ENCODE measurements at regions not wholly inside any gene's neighbourhood (a gene's known extent, or its start where the extent isn't known, plus 50 kb on each side); places are given as distances from the start of the nearest gene placed in this dataset.
"Not testable (repeated sequence)": the region's sequence is repeated elsewhere in the genome, so short reads cannot be mapped to it uniquely, and the experiment has no call there.

DNA sequence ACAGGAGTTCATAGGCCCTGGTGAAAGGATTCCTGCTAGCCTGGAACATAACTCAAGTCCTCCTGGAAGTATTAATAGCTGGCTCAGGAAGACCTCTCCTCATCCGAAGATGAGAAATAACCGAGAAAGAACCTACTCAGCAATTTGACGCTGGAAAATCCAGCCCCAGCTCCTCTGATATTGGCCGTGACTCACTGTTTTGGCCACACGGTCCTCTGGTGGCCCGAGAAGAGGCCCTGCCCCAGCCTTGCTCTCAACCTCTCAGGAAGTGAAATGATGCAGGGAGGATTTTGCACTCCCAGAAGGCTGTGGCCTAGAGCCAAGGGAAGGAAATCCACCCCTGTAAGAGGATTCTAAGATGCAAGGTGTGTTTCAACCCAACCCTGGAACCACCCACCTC lies 121.6 kb downstream of the MTPAP start:
- Histone ChIP-seq H3K27me3 (ENCODE audit: insufficient read depth, low read length) (no peaks in the 10 kb centered on the region), H3K27ac (ENCODE audit: low read length) (no peak overlapping the region), H3K9me3 (ENCODE audit: insufficient read depth, low read depth, low read length) (no peaks in the 10 kb centered on the region), H3K4me1 (ENCODE audit: insufficient read depth, low read length) (no peaks in the 10 kb centered on the region), H3K36me3 (ENCODE audit: insufficient read depth, low read depth, low read length) (no peaks in the 10 kb centered on the region), H3K9ac (ENCODE audit: low read depth, low read length) (no peak overlapping the region), H3K4me3 (ENCODE audit: low read length) (no peak overlapping the region)

DNA sequence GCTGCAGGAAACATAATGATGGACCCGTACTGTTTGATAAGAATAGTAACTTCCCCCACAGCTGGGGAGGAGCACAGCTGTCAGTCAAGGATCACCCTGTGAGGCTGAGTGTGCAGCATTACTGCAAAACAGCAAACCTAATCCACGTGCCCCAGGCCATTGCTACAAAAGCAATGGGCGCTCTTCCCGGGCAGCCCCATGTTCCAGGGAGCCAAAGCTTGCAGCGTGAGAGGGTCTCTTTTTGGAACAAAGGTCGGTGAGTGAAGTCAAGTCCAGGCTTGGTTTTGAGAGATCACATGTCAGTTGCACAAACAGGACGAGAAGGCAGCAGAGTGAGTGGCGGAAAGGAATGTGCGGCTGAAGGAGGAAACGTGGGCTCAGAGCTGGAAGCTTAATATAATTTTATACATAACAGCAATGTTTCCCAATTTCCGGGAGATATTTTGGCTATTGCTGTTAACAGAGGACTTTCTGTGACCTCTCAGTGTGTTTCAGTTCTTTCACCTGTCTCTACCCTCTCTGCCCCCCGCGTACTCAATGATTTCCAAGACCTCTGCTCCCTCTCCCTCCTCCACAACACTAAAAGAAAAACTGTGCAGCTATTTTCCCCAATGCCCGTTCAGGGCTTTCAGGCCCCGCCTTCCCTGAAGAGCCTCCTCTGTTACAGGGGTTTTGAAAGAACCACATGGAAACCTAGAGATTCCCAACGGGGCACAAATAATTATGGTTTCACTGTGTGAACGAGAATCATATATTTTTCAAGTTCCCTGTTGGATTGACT lies 128.9 kb downstream of the MTPAP start:
- H3K36me3 ChIP-seq (ENCODE audit: insufficient read depth, low read depth, low read length): no peaks in the 10 kb centered on the region

DNA sequence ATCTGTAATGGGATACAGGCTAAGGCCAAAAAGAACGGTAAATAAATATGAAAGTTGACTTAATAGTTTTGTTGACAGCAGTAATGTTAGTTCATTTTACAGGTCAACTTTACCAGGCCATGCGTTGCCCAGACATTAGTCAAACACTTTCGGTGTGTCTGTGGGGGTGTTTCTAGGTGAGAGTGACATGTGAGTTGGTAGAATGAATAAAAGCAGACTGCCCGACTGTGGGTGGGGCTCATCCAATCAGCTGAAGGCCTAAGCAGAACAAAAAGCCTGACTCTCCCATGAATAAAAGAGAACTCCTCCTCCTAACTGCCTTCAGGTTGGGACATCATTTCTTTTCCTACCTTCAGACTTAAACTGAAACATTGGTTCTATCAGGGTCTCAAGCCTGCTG lies 132.3 kb downstream of the MTPAP start:
- H3K9me3 ChIP-seq (ENCODE audit: insufficient read depth, low read depth, low read length): no peaks in the 10 kb centered on the region
- no peak overlapping the region for H3K9ac ChIP-seq (ENCODE audit: low read depth, low read length)
- no peaks in the 10 kb centered on the region for H3K36me3 ChIP-seq (ENCODE audit: insufficient read depth, low read depth, low read length)
- no peak overlapping the region for H3K4me3 ChIP-seq (ENCODE audit: low read length)
- H3K4me1 ChIP-seq (ENCODE audit: insufficient read depth, low read length): no peaks in the 10 kb centered on the region; the same call in 1 of the 2 replicates
- no peak overlapping the region for H3K27ac ChIP-seq (ENCODE audit: low read length)
- H3K27me3 ChIP-seq (ENCODE audit: insufficient read depth, low read length): no peaks in the 10 kb centered on the region

More for the DNA sequence above, 128.9 kb downstream of the MTPAP start:
- Histone ChIP-seq H3K4me1 (ENCODE audit: insufficient read depth, low read length) (no peaks in the 10 kb centered on the region; the same call in 1 of the 2 replicates), H3K27me3 (ENCODE audit: insufficient read depth, low read length) (no peaks in the 10 kb centered on the region), H3K9me3 (ENCODE audit: insufficient read depth, low read depth, low read length) (no peaks in the 10 kb centered on the region), H3K4me3 (ENCODE audit: low read length) (no peak overlapping the region), H3K27ac (ENCODE audit: low read length) (no peak overlapping the region), H3K9ac (ENCODE audit: low read depth, low read length) (no peak overlapping the region)

DNA sequence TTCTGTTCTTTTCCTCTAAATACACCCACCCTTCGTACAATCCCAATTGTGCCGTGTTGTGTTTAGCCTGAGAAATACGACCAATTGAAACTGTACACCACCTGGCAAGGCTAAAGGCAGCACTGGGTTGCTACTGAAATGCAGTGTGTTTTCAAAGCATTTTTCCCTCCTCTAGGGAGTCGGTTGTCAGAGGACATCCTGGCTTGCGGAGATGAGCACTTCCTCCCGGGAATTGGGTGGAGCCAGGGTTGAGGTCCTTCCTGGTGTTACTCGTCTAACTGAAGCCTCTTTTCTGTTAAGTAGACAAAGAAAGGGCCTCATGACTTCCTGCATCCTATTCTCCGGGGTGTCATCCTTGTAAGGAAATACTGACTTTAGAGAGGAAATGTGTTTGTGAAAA lies 133.5 kb downstream of the MTPAP start:
- Histone ChIP-seq H3K36me3 (ENCODE audit: insufficient read depth, low read depth, low read length) (no peaks in the 10 kb centered on the region), H3K9ac (ENCODE audit: low read depth, low read length) (no peak overlapping the region), H3K4me3 (ENCODE audit: low read length) (no peak overlapping the region), H3K27ac (ENCODE audit: low read length) (no peak overlapping the region), H3K27me3 (ENCODE audit: insufficient read depth, low read length) (no peaks in the 10 kb centered on the region), H3K9me3 (ENCODE audit: insufficient read depth, low read depth, low read length) (no peaks in the 10 kb centered on the region), H3K4me1 (ENCODE audit: insufficient read depth, low read length) (no peaks in the 10 kb centered on the region)

DNA sequence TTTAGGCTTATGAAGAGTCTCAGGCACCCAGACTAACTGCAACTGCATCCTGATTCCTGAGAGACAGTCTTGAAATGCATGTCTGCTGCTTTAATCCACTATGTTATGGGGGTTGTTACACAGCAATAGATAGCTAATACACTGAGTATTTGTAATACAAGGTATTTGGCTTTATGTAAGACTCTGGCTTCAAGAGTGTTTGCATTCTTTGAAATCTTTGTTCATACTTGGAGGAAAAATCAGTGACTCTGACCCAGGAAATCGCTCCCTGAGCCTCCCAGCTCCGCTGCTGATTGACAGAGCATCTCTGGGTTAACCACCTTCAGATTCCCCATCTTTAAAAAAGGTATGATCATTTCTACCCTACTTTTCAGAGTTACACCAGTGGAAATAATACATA lies 133.9 kb downstream of the MTPAP start:
- Histone ChIP-seq H3K4me1 (ENCODE audit: insufficient read depth, low read length) (no peaks in the 10 kb centered on the region), H3K9ac (ENCODE audit: low read depth, low read length) (no peak overlapping the region), H3K9me3 (ENCODE audit: insufficient read depth, low read depth, low read length) (no peaks in the 10 kb centered on the region), H3K27me3 (ENCODE audit: insufficient read depth, low read length) (no peaks in the 10 kb centered on the region), H3K36me3 (ENCODE audit: insufficient read depth, low read depth, low read length) (no peaks in the 10 kb centered on the region), H3K4me3 (ENCODE audit: low read length) (no peak overlapping the region), H3K27ac (ENCODE audit: low read length) (no peak overlapping the region)

DNA sequence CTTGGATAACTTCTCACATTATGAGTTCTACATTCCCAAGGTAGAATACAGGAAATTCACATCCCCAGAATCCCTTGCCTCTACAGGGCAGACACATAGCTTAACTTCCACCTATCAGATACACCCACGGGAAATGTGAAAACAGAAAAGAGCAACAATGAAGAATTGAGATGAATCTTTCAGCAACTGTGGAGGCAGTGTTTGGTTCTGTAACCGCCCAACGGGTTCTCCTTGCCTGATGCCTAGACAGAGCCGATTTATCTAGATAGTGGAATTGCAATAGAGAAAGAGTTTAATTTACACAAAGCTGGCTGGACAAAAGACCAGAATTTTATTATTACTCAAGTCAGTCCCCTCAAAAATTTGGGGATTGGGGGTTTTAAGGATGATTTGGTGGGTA lies 138.8 kb downstream of the MTPAP start:
- H3K36me3 ChIP-seq (ENCODE audit: insufficient read depth, low read depth, low read length): no peaks in the 10 kb centered on the region
- H3K27ac ChIP-seq (ENCODE audit: low read length): no peak overlapping the region
- no peaks in the 10 kb centered on the region for H3K4me1 ChIP-seq (ENCODE audit: insufficient read depth, low read length)
- H3K27me3 ChIP-seq (ENCODE audit: insufficient read depth, low read length): no peaks in the 10 kb centered on the region
- H3K9me3 ChIP-seq (ENCODE audit: insufficient read depth, low read depth, low read length): no peaks in the 10 kb centered on the region
- no peak overlapping the region for H3K9ac ChIP-seq (ENCODE audit: low read depth, low read length)
- H3K4me3 ChIP-seq (ENCODE audit: low read length): no peak overlapping the region

DNA sequence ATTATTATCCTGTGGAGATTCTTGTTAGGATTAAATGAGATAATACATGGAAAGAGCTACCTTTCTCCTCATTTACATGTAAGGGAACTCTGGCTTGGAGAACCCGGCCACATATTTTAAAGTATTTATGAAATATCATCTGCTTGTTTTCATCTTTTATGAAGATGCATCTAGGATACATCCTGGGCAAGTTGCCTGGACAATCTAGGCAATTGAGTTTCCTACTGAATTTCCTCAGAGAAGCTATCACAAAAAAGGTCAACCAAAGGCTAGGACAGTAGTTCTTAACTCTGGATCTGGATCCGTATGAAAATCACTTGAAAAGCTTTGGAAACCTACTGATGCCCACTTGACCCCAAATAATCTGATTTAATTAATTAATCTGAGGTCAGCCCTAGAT lies 140.7 kb downstream of the MTPAP start:
- peaks cover 8% of the 10 kb centered on the region for H3K9me3 ChIP-seq (ENCODE audit: insufficient read depth, low read depth, low read length)
- no peaks in the 10 kb centered on the region for H3K4me1 ChIP-seq (ENCODE audit: insufficient read depth, low read length)
- no peak overlapping the region for H3K4me3 ChIP-seq (ENCODE audit: low read length)
- no peak overlapping the region for H3K9ac ChIP-seq (ENCODE audit: low read depth, low read length)
- no peaks in the 10 kb centered on the region for H3K27me3 ChIP-seq (ENCODE audit: insufficient read depth, low read length)
- no peaks in the 10 kb centered on the region for H3K36me3 ChIP-seq (ENCODE audit: insufficient read depth, low read depth, low read length)
- no peak overlapping the region for H3K27ac ChIP-seq (ENCODE audit: low read length)

DNA sequence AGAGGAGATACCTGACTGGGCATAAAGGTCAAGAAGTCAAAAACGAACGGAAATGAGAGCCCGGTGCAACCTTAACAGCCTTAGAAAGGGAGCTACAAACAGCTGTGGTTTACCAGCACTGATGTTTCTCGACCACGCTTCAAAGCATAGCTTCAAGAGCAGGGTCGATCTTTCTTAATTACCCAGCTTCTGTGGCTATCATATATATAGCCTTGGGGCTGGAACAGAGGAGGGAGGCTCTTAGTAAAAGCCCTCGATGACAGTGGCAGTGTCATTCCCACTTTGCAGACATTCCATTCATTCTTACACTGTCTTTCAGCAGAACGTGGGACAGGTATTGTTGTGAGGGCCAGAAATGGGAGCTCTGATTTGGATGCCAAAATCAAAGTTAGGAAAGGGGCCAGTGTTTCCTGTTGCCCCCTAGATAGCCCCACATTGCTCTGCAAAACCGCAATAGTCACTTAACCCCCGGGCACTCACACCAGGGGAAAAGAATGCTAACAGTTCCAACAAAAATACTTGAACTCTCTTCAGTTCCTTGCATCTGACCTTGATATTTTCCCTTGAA lies 141.5 kb downstream of the MTPAP start:
- Histone ChIP-seq H3K4me3 (ENCODE audit: low read length) (no peak overlapping the region), H3K9ac (ENCODE audit: low read depth, low read length) (no peak overlapping the region), H3K36me3 (ENCODE audit: insufficient read depth, low read depth, low read length) (no peaks in the 10 kb centered on the region), H3K9me3 (ENCODE audit: insufficient read depth, low read depth, low read length) (peaks cover 8% of the 10 kb centered on the region), H3K27ac (ENCODE audit: low read length) (no peak overlapping the region), H3K27me3 (ENCODE audit: insufficient read depth, low read length) (no peaks in the 10 kb centered on the region), H3K4me1 (ENCODE audit: insufficient read depth, low read length) (no peaks in the 10 kb centered on the region)

DNA sequence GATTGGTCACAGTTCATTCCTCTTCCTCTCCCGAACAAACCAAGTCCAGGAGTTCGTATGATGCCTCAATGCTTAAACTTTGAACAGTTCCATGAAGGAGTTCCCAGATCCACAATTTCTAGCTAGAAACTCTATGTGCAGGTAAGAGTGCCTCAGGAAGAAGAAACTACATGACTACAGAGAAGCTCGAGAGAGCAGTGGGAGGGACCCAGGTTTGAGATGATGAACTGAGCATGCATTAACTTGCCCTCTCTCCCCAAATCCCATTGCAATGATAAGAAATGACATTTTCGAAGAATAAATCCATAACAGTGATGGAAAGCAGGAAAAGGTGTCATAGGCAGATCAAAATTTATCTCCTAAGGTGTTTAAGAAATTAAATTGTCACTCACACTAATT lies 140.6 kb upstream of the JCAD start:
- Histone ChIP-seq H3K4me1 (ENCODE audit: insufficient read depth, low read length) (no peaks in the 10 kb centered on the region), H3K27ac (ENCODE audit: low read length) (no peak overlapping the region)

DNA sequence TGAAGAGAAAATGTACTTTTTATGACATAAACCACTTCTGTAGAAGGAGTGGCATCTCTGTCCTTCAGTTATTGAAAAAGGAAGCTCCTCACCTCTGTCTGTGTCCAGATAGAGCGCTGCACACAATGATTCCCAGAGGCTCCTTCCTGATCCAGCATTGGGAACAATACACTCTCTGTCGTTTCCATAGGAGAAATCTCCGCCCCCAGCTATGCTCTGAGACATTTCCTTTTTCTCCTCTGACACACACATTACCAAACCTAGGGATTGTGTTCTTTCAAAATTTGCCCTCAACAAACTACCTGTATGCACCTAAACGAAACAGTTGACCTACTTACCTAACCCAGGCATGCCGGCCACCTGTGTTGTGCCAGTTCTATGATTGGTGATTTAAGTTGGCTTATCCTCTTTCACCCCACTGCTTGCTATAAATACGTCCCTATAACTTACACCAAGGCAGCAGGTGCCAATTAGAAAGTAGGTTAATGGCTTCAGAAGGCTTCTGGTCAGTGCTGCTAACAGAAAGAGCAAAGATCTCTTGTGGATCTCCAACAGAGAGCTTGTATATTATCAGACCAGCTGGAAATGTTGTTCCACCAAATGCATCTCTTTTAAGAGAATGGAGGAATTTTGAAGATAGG lies 140.1 kb upstream of the JCAD start:
- peaks cover 8% of the 10 kb centered on the region for H3K9me3 ChIP-seq (ENCODE audit: insufficient read depth, low read depth, low read length)
- H3K9ac ChIP-seq (ENCODE audit: low read depth, low read length): no peak overlapping the region
- H3K36me3 ChIP-seq (ENCODE audit: insufficient read depth, low read depth, low read length): no peaks in the 10 kb centered on the region
- H3K27me3 ChIP-seq (ENCODE audit: insufficient read depth, low read length): no peaks in the 10 kb centered on the region
- H3K4me1 ChIP-seq (ENCODE audit: insufficient read depth, low read length): no peaks in the 10 kb centered on the region
- no peak overlapping the region for H3K27ac ChIP-seq (ENCODE audit: low read length)
- H3K4me3 ChIP-seq (ENCODE audit: low read length): no peak overlapping the region

More for the DNA sequence above, 140.6 kb upstream of the JCAD start:
- Histone ChIP-seq H3K9ac (ENCODE audit: low read depth, low read length) (no peak overlapping the region), H3K36me3 (ENCODE audit: insufficient read depth, low read depth, low read length) (no peaks in the 10 kb centered on the region), H3K9me3 (ENCODE audit: insufficient read depth, low read depth, low read length) (peaks cover 8% of the 10 kb centered on the region), H3K4me3 (ENCODE audit: low read length) (no peak overlapping the region), H3K27me3 (ENCODE audit: insufficient read depth, low read length) (no peaks in the 10 kb centered on the region)

DNA sequence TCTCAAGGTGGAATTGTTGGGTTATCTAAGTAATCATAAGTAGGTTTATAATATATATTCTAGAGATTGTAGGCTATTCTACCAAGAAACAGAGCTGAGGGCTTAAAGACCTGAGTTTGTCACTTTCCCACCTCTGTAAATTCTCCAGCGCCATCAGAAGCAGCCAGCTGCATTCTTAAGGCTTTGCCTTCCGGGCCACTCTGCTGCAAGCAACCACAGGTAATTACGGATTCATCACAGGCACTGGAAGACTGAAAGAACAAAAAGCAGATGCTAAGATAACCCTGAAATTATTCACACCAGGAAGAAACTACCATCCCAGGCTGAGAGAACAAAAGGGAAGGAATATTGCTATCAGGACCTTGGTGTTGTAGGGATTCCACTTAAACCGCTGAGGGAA lies 137.8 kb upstream of the JCAD start:
- no peaks in the 10 kb centered on the region for H3K36me3 ChIP-seq (ENCODE audit: insufficient read depth, low read depth, low read length)
- H3K4me3 ChIP-seq (ENCODE audit: low read length): no peak overlapping the region
- H3K27me3 ChIP-seq (ENCODE audit: insufficient read depth, low read length): no peaks in the 10 kb centered on the region
- no peak overlapping the region for H3K9ac ChIP-seq (ENCODE audit: low read depth, low read length)
- H3K27ac ChIP-seq (ENCODE audit: low read length): no peak overlapping the region
- no peaks in the 10 kb centered on the region for H3K9me3 ChIP-seq (ENCODE audit: insufficient read depth, low read depth, low read length)
- no peaks in the 10 kb centered on the region for H3K4me1 ChIP-seq (ENCODE audit: insufficient read depth, low read length)

DNA sequence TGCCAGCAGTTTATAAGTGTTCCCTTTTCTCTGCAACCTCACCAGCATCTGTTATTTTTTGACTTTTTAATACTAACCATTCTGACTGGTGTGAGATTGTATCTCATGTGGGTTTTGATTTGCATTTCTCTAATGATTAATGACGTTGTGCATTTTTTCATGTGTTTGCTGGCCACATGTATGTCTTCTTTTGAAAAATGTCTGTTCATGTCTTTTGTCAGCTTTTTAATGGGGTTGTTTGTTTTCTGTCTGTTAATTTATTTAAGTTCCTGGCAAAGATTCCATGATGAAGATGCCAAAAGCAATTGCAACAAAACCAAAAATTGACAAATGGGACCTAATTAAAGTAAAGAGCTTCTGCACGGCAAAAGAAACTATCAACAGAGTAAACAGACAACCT lies 137.2 kb upstream of the JCAD start:
- H3K9me3 ChIP-seq (ENCODE audit: insufficient read depth, low read depth, low read length): not testable (repeated sequence)

More for the DNA sequence above, 137.2 kb upstream of the JCAD start:
- H3K36me3 ChIP-seq (ENCODE audit: insufficient read depth, low read depth, low read length); H3K27ac ChIP-seq (ENCODE audit: low read length); H3K9ac ChIP-seq (ENCODE audit: low read depth, low read length); H3K4me1 ChIP-seq (ENCODE audit: insufficient read depth, low read length); H3K4me3 ChIP-seq (ENCODE audit: low read length); H3K27me3 ChIP-seq (ENCODE audit: insufficient read depth, low read length): not testable (repeated sequence)
